ENCODE measurements at regions not wholly inside any gene's neighbourhood (a gene's known extent, or its start where the extent isn't known, plus 50 kb on each side); places are given as distances from the start of the nearest gene placed in this dataset.

GRCh38 chr11:98862169-98862568, 158.6 kb upstream of the CNTN5 start:
- H3K27ac ChIP-seq (ENCODE audit: insufficient read depth, low read length), result no peak overlapping the region
- H3K9me3 ChIP-seq (ENCODE audit: control insufficient read depth, insufficient read depth, low read length), result peaks cover 10% of the 10 kb centered on the region
- no peak overlapping the region for H4K91ac ChIP-seq (ENCODE audit: insufficient read depth, low read depth, low read length)
- no CpG with 5 or more reads among the region's 5 CpGs for WGBS, 2 experiments (ENCODE audit: extremely low coverage in 2 of 2, insufficient read length in 1 of 2)
- H4K5ac ChIP-seq (ENCODE audit: low read depth, low read length), result no peak overlapping the region
- ATAC-seq (ENCODE audit: low read depth), result no peak
- no peaks in the 10 kb centered on the region for H3K27me3 ChIP-seq (ENCODE audit: control insufficient read depth, insufficient read depth, low read length)
- no peaks in the 10 kb centered on the region for H3K9me1 ChIP-seq (ENCODE audit: insufficient read depth, low read length)
- no peak overlapping the region for H3K56ac ChIP-seq (ENCODE audit: extremely low read depth, insufficient read depth, low read length)
- H2BK120ac ChIP-seq (ENCODE audit: low read depth, low read length), result no peak overlapping the region
- no peak overlapping the region for H3K14ac ChIP-seq (replicated peaks; ENCODE audit: low read depth, low read length)
- POLR2A ChIA-PET (ENCODE audit: unreplicated experiment), result no interaction called here
- no peaks in the 10 kb centered on the region for H3K79me1 ChIP-seq (ENCODE audit: low read depth in 1 of 2, low read length in 2 of 2)
- H2AFZ ChIP-seq (replicated peaks; ENCODE audit: low read length, poor library complexity), result no peak overlapping the region
- H2AK9ac ChIP-seq (replicated peaks; ENCODE audit: low read depth, low read length, poor library complexity), result no peak overlapping the region
- no peak overlapping the region for H2BK20ac ChIP-seq (ENCODE audit: low read depth, low read length)
- H4K8ac ChIP-seq (ENCODE audit: low read depth in 2 of 2, low read length in 2 of 2), result no peak overlapping the region
- no peaks in the 10 kb centered on the region for H3K4me1 ChIP-seq (ENCODE audit: control insufficient read depth, insufficient read depth, low read length)
- H2BK15ac ChIP-seq (ENCODE audit: low read depth, low read length), result no peak overlapping the region
- BruUV-seq (replicated peaks), result no TSS peak
- H3K4me2 ChIP-seq (ENCODE audit: low read depth, low read length), result no peak overlapping the region
- no peak overlapping the region for H3K9ac ChIP-seq (ENCODE audit: low read depth, low read length)
- no peak overlapping the region for H3K4me3 ChIP-seq (ENCODE audit: insufficient read depth, low read depth, low read length)
- no peak overlapping the region for H2AK5ac ChIP-seq (ENCODE audit: low read depth, low read length)
- H3K23ac ChIP-seq (ENCODE audit: low read depth, low read length), result no peak overlapping the region
- H3K36me3 ChIP-seq (ENCODE audit: control insufficient read depth, insufficient read depth, low read length), result no peaks in the 10 kb centered on the region
- dilution Hi-C loops (cut with HindIII; ENCODE audit: low sequenced_read_pairs, unreplicated experiment) (no loop called here), in situ Hi-C loops (cut with MboI; ENCODE audit: low sequenced_read_pairs) (no loop called here), intact Hi-C loops (cut with micrococcal nuclease) (no loop called here)
- no peak overlapping the region for H2BK5ac ChIP-seq (ENCODE audit: low read depth, low read length, poor library complexity, severe bottlenecking)
- H3K4ac ChIP-seq (ENCODE audit: low read depth, low read length), result no peak overlapping the region
- no peaks in the 10 kb centered on the region for H4K20me1 ChIP-seq (ENCODE audit: insufficient read depth, low read length)
- TF ChIP-seq MAFK (IDR thresholded peaks at IDR 0.05; ENCODE audit: low read depth, low read length) (no peak), BHLHE40 (IDR thresholded peaks at IDR 0.05; ENCODE audit: low read depth, low read length) (no peak), ELK1 (IDR thresholded peaks at IDR 0.05; ENCODE audit: borderline replicate concordance, low read depth, low read length) (no peak), CTCF (conservative IDR thresholded peaks at IDR 0.05; ENCODE audit: low read depth, low read length) (no peak), RFX5 (IDR thresholded peaks at IDR 0.05; ENCODE audit: low read depth, low read length) (no peak), FOS (IDR thresholded peaks at IDR 0.05; ENCODE audit: low read depth, low read length) (no peak), SMC3 (IDR thresholded peaks at IDR 0.05; ENCODE audit: low read depth, low read length) (no peak), CHD1 (IDR thresholded peaks at IDR 0.05; ENCODE audit: low read depth, low read length) (no peak), RCOR1 (IDR thresholded peaks at IDR 0.05; ENCODE audit: insufficient replicate concordance, low read length) (no peak), NFE2L2 (IDR thresholded peaks at IDR 0.05; ENCODE audit: low read depth, low read length) (no peak), USF2 (IDR thresholded peaks at IDR 0.05; ENCODE audit: low read depth, low read length) (no peak), POLR2A (IDR thresholded peaks at IDR 0.05; ENCODE audit: low read depth, low read length) (no peak), MXI1 (IDR thresholded peaks at IDR 0.05; ENCODE audit: borderline replicate concordance, low read depth, low read length) (no peak), CEBPB (IDR thresholded peaks at IDR 0.05; ENCODE audit: low read depth, low read length) (no peak), RAD21 (IDR thresholded peaks at IDR 0.05; ENCODE audit: low read length) (no peak), MAZ (IDR thresholded peaks at IDR 0.05; ENCODE audit: borderline replicate concordance, low read depth, low read length) (no peak)
- CTCF ChIA-PET, result interaction anchor here (0.6 kb wide), 1 partner anchor 9 kb away, joined by 4 read pairs; no protein-coding TSS in a partner anchor
- H3K18ac ChIP-seq (ENCODE audit: low read depth, low read length), result no peak overlapping the region
- DNase-seq, result no peak

Data from IMR-90 (cell line).